K562 (cell line): ENCODE measurements at regions not wholly inside any gene's neighbourhood (a gene's known extent, or its start where the extent isn't known, plus 50 kb on each side); places are given as distances from the start of the nearest gene placed in this dataset.

Source experiments
- ATAC-seq: fragments of 200-7000 bp; cut with Tn5 transposase; 3 replicates; pipeline ENCODE4 v1.9.1; 2020; ENCODE audit warnings: moderate library complexity
- BruUV-seq: library from RNA; stranded (reverse); fragments of 400-500 nt; replicated peaks from 2 replicates; lab custom pipeline; 2021; lab: Mats Ljungman, UMichigan
- CTCF ChIA-PET: fragments of 300-600 bp; formaldehyde crosslinking; extraction: SDS; loops from one replicate; lab custom pipeline; 2021; ENCODE audit warnings: low intra/inter-chr PET ratio; lab: Yijun Ruan, JAX
- POLR2A ChIA-PET: fragments of 300-600, 350-650 bp; sonication (Branson Sonifier 250); formaldehyde crosslinking; extraction: SDS; loops from one replicate; lab custom pipeline; 2021; ENCODE audit warnings: antibody characterized with exemption, inconsistent platforms; lab: Yijun Ruan, JAX
- DNase-seq, 4 experiments: peaks; one replicate each; pipeline versions ENCODE4 v3.0.0 to v3.0.0-alpha.2; 2011 to 2018; ENCODE audit warnings: low spot score in 3 of 4, mixed read lengths in 3 of 4; ENCODE audit errors: extremely low read depth in 1 of 4
- FAIRE-seq: peaks from 2 replicates; lab custom pipeline; 2011; peaks lifted over from hg19 to GRCh38; lab: Jason Lieb, UNC
- H2AFZ ChIP-seq: 2 replicates; pipeline ENCODE4 v1.6.0; 2011; ENCODE audit warnings: low read depth, low read length, control low read depth, inconsistent platforms
- H3K27ac ChIP-seq: fragments of 200-600 bp; 3 replicates; pipeline ENCODE4 v1.8.0; 2011; ENCODE audit warnings: low read depth, mild to moderate bottlenecking, control low read depth, inconsistent platforms, low read length, moderate library complexity, mixed read lengths; ENCODE audit errors: extremely low read depth
- H3K27me3 ChIP-seq, 2 experiments: fragments of 300-600 bp in 1 of 2; 2 replicates in 1 of 2; 3 replicates in 1 of 2; pipeline versions ENCODE4 v1.6.0 to v1.8.0; 2011; ENCODE audit warnings: inconsistent platforms in 2 of 2, low read length in 2 of 2, mild to moderate bottlenecking in 1 of 2, mixed read lengths in 1 of 2, moderate library complexity in 1 of 2; ENCODE audit not compliant: control insufficient read depth in 2 of 2, insufficient read depth in 2 of 2
- H3K36me3 ChIP-seq: fragments of 300-600 bp; 3 replicates; pipeline ENCODE4 v1.8.0; 2011; ENCODE audit warnings: mild to moderate bottlenecking, low read length, inconsistent platforms; ENCODE audit not compliant: control insufficient read depth, insufficient read depth
- H3K4me1 ChIP-seq, 2 experiments: fragments of 200-600 bp in 1 of 2; replicated peaks in 1 of 2; 2 replicates in 1 of 2; 3 replicates in 1 of 2; pipeline versions ENCODE4 v1.5.1 to v1.8.0; 2011; ENCODE audit warnings: inconsistent platforms in 2 of 2, low read length in 2 of 2, mild to moderate bottlenecking in 1 of 2, mixed read lengths in 1 of 2, moderate library complexity in 1 of 2; ENCODE audit not compliant: control insufficient read depth in 2 of 2, insufficient read depth in 2 of 2
- H3K4me2 ChIP-seq: 2 replicates; pipeline ENCODE4 v1.6.1; 2011; ENCODE audit warnings: low read length, control low read depth, inconsistent platforms, mixed read lengths; ENCODE audit not compliant: insufficient read depth
- H3K4me3 ChIP-seq: fragments of 200-600 bp; sonication (generic), shearing (Covaris generic); 2 replicates; pipeline ENCODE4 v1.5.1; 2016; ENCODE audit warnings: control low read depth, inconsistent platforms
- H3K79me2 ChIP-seq: fragments of 200-600 bp; 3 replicates; pipeline ENCODE4 v1.8.0; 2011; ENCODE audit warnings: low read length, inconsistent platforms; ENCODE audit not compliant: control insufficient read depth, insufficient read depth
- H3K9ac ChIP-seq, 2 experiments: 2 replicates each; pipeline versions ENCODE4 v1.6.0 to v1.6.1; 2011; ENCODE audit warnings: low read depth in 2 of 2, low read length in 2 of 2, control low read depth in 1 of 2, inconsistent platforms in 1 of 2, mild to moderate bottlenecking in 1 of 2, mixed read lengths in 1 of 2; ENCODE audit not compliant: insufficient read depth in 1 of 2
- H3K9me1 ChIP-seq: one replicate; pipeline ENCODE4 v1.6.0; 2011; ENCODE audit warnings: inconsistent platforms, mild to moderate bottlenecking, low read length, moderate library complexity; ENCODE audit not compliant: control insufficient read depth, insufficient read depth
- H3K9me3 ChIP-seq: replicated peaks from 2 replicates; pipeline ENCODE4 v1.5.1; 2011; ENCODE audit warnings: low read depth, low read length, inconsistent platforms; ENCODE audit not compliant: control insufficient read depth, insufficient read depth
- H4K20me1 ChIP-seq: replicated peaks from 2 replicates; pipeline ENCODE4 v1.6.1; 2011; ENCODE audit warnings: low read length, inconsistent platforms, mixed read lengths; ENCODE audit not compliant: control insufficient read depth, insufficient read depth
- ARHGAP35 ChIP-seq: fragments of 450-650 bp; IDR thresholded peaks from 2 replicates; pipeline ENCODE4 v1.6.1; 2018; ENCODE audit not compliant: partially characterized antibody
- MECOM ChIP-seq: fragments of 250-450 bp; sonication (Bioruptor Pico); IDR thresholded peaks from 2 replicates; pipeline ENCODE4 v1.8.0; 2022; ENCODE audit warnings: inconsistent platforms
- SREBF1 ChIP-seq: fragments of 150-350 bp; IDR thresholded peaks from 2 replicates; pipeline ENCODE4 v1.6.1; 2014; ENCODE audit warnings: antibody characterized with exemption, low read depth, low read length, borderline replicate concordance
- TRIM24 ChIP-seq, 2 experiments: fragments of 450-650 bp; IDR thresholded peaks; 2 replicates each; pipeline ENCODE4 v1.6.1; 2016
- ZNF41 ChIP-seq: fragments of 250-450 bp; sonication (Bioruptor Pico); conservative IDR thresholded peaks from 2 replicates; pipeline ENCODE4 v1.4.0; 2020; ENCODE audit warnings: mild to moderate bottlenecking
- ZNF586 ChIP-seq: fragments of 450-650 bp; formaldehyde crosslinking; conservative IDR thresholded peaks from 2 replicates; pipeline ENCODE4 v1.4.0; 2020; ENCODE audit warnings: mild to moderate bottlenecking, moderate library complexity
- WGBS: fragments of 100-300 bp; shearing (Covaris generic); methylation state at CpG from one replicate; pipeline ENCODE4 v1.1.6; 2016; ENCODE audit warnings: low coverage, mixed read lengths; ENCODE audit not compliant: insufficient coverage; ENCODE audit errors: missing lambda C conversion rate; 5-methylcytosine and 5-hydroxymethylcytosine counted together
- in situ Hi-C: fragments of 300-500 bp; cut with MboI; formaldehyde crosslinking; loops from 4 replicates; pipeline ENCODE4 v1.15.0; 2018; ENCODE audit warnings: inconsistent platforms, mixed read lengths
- intact Hi-C: fragments of 100-400 bp; cut with micrococcal nuclease; formaldehyde crosslinking; loops from 2 replicates; pipeline ENCODE4 v1.14.2; 2022
- TF ChIP-seq, protein P1 (sequence below): sonication (generic); formaldehyde crosslinking; IDR thresholded peaks from 2 replicates; pipeline ENCODE4 v1.8.0; 2023; ENCODE audit warnings: mild to moderate bottlenecking, missing genetic modification reagents
- TF ChIP-seq, protein P2 (sequence below): sonication (generic); formaldehyde crosslinking; IDR thresholded peaks from 2 replicates; pipeline ENCODE4 v1.8.1; 2023; ENCODE audit warnings: mild to moderate bottlenecking, missing genetic modification reagents

DNA sequence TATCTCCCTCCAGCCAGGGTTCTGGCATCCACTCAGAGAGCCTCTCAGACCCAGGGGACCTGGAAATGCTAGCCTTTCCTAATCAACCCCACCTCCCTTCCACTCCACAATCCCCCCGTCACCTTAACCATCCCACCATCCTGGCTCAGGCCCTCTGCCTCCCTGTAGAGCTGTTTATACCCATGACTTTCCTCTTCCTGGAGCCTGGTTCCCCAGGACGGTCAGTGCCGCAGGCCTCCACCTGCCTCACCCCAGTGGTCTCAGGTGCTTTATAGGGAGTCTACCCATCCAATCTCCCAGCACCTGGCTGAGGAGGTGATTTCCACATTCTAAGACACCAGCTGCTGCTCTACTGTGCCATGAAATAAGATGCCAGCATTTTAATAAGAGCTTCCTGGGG lies 1159.5 kb downstream of the TBC1D22A start (continued):
- TF ChIP-seq, protein P1, sequence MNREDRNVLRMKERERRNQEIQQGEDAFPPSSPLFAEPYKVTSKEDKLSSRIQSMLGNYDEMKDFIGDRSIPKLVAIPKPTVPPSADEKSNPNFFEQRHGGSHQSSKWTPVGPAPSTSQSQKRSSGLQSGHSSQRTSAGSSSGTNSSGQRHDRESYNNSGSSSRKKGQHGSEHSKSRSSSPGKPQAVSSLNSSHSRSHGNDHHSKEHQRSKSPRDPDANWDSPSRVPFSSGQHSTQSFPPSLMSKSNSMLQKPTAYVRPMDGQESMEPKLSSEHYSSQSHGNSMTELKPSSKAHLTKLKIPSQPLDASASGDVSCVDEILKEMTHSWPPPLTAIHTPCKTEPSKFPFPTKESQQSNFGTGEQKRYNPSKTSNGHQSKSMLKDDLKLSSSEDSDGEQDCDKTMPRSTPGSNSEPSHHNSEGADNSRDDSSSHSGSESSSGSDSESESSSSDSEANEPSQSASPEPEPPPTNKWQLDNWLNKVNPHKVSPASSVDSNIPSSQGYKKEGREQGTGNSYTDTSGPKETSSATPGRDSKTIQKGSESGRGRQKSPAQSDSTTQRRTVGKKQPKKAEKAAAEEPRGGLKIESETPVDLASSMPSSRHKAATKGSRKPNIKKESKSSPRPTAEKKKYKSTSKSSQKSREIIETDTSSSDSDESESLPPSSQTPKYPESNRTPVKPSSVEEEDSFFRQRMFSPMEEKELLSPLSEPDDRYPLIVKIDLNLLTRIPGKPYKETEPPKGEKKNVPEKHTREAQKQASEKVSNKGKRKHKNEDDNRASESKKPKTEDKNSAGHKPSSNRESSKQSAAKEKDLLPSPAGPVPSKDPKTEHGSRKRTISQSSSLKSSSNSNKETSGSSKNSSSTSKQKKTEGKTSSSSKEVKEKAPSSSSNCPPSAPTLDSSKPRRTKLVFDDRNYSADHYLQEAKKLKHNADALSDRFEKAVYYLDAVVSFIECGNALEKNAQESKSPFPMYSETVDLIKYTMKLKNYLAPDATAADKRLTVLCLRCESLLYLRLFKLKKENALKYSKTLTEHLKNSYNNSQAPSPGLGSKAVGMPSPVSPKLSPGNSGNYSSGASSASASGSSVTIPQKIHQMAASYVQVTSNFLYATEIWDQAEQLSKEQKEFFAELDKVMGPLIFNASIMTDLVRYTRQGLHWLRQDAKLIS, result no peak
- TF ChIP-seq MECOM (CRISPR knock-in tag) (no peak), TRIM24 (IDR thresholded peaks at IDR 0.05) (no peak)
- TF ChIP-seq, all 486 proteins: peak for 0

DNA sequence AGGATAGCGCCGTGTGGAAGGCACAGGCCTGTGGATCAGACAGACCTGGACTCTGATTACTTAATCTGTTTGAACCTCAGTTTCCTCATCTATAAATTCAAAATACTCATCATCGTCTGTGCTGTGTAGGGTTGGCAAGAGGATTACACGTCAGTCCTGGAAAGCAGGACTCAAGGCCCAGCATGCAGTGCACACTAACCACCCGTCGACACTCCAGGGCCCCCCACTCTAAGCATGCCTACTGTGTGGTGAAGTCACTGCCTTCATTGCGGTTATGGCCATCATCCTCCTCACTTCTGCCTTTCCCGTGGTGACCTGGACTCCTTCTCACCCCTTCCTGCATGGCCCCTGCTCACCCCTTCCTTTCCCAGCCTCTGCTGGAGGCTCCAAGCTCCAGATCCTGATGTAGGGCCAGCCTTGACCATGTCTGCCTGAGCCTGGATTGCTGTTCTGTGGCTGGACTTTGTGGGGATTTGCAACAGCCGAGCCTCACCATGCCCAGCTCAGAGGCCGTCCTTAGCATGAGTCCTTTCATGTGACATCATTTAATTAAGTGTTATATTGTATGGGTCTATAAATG lies 1158.0 kb downstream of the TBC1D22A start:
- H3K79me2 ChIP-seq, result no peaks in the 10 kb centered on the region
- ChIA-PET CTCF (no interaction called here), POLR2A (no interaction called here)
- H3K9ac ChIP-seq, result no peak overlapping the region
- no peaks in the 10 kb centered on the region for H3K9me1 ChIP-seq
- in situ Hi-C loops (no loop called here), intact Hi-C loops (no loop called here)
- ATAC-seq, result no peak
- H3K27ac ChIP-seq, result no peak overlapping the region
- 9% methylated on average over 10 of the region's 10 CpGs for WGBS
- no peak overlapping the region for H3K4me2 ChIP-seq
- no peak overlapping the region for H3K4me3 ChIP-seq
- no peak for DNase-seq
- TF ChIP-seq ZNF586 (CRISPR knock-in tag) (no peak), SREBF1 (no peak), ZNF41 (no peak), ARHGAP35 (no peak)
- TF ChIP-seq, protein P2, sequence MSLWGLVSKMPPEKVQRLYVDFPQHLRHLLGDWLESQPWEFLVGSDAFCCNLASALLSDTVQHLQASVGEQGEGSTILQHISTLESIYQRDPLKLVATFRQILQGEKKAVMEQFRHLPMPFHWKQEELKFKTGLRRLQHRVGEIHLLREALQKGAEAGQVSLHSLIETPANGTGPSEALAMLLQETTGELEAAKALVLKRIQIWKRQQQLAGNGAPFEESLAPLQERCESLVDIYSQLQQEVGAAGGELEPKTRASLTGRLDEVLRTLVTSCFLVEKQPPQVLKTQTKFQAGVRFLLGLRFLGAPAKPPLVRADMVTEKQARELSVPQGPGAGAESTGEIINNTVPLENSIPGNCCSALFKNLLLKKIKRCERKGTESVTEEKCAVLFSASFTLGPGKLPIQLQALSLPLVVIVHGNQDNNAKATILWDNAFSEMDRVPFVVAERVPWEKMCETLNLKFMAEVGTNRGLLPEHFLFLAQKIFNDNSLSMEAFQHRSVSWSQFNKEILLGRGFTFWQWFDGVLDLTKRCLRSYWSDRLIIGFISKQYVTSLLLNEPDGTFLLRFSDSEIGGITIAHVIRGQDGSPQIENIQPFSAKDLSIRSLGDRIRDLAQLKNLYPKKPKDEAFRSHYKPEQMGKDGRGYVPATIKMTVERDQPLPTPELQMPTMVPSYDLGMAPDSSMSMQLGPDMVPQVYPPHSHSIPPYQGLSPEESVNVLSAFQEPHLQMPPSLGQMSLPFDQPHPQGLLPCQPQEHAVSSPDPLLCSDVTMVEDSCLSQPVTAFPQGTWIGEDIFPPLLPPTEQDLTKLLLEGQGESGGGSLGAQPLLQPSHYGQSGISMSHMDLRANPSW, result no peak
- no peaks in the 10 kb centered on the region for H3K27me3 ChIP-seq
- no peak for FAIRE-seq
- no peaks in the 10 kb centered on the region for H4K20me1 ChIP-seq
- H3K4me1 ChIP-seq, result no peaks in the 10 kb centered on the region
- no peak overlapping the region for H2AFZ ChIP-seq
- BruUV-seq, result no TSS peak
- H3K36me3 ChIP-seq, result no peaks in the 10 kb centered on the region
- H3K9me3 ChIP-seq, result no peaks in the 10 kb centered on the region
